ENCODE measurements at regions not wholly inside any gene's neighbourhood (a gene's known extent, or its start where the extent isn't known, plus 50 kb on each side); places are given as distances from the start of the nearest gene placed in this dataset.
A peak's percentile ranks its signal among the peaks of the same experiment; 100 is the strongest.

GRCh38 chr14:51145246-51145645, 50.3 kb upstream of the TRIM9 start (continued):
- no peak for TF ChIP-seq RNF219 (CRISPR knock-in tag; IDR thresholded peaks at IDR 0.05)
- TF ChIP-seq KLF16 (IDR thresholded peaks at IDR 0.05) = no peak

- Histone ChIP-seq H3K4me2 (ENCODE audit: insufficient read depth, low read length) (no peak overlapping the region), H3K9me1 (ENCODE audit: control insufficient read depth, insufficient read depth, low read length) (no peaks in the 10 kb centered on the region), H3K9ac (ENCODE audit: insufficient read depth in 1 of 2, low read depth in 2 of 2, low read length in 2 of 2) (no peak overlapping the region), H3K4me1 (replicated peaks in 1 of 2; ENCODE audit: control insufficient read depth in 2 of 2, insufficient read depth in 2 of 2, low read length in 2 of 2) (no peaks in the 10 kb centered on the region), H3K27me3 (ENCODE audit: control insufficient read depth in 2 of 2, insufficient read depth in 2 of 2, low read length in 2 of 2) (no peaks in the 10 kb centered on the region), H3K9me3 (replicated peaks; ENCODE audit: control insufficient read depth, insufficient read depth, low read depth, low read length) (no peaks in the 10 kb centered on the region), H3K79me2 (ENCODE audit: control insufficient read depth, insufficient read depth, low read length) (no peaks in the 10 kb centered on the region), H2AFZ (ENCODE audit: low read depth, low read length) (no peak overlapping the region), H4K20me1 (replicated peaks; ENCODE audit: control insufficient read depth, insufficient read depth, low read length) (no peaks in the 10 kb centered on the region), H3K36me3 (ENCODE audit: control insufficient read depth, insufficient read depth, low read length) (no peaks in the 10 kb centered on the region), H3K4me3 (no peak overlapping the region), H3K27ac (ENCODE audit: extremely low read depth, low read depth, low read length) (no peak overlapping the region)
- BruUV-seq (replicated peaks) = no TSS peak
- intact Hi-C loops (cut with micrococcal nuclease) = no loop called here
- POLR2A ChIA-PET = no interaction called here
- CTCF ChIA-PET (ENCODE audit: low intra/inter-chr PET ratio) = no interaction called here
- ATAC-seq (no peak), FAIRE-seq (no peak), DNase-seq (ENCODE audit: extremely low read depth in 1 of 4, low spot score in 3 of 4) (no peak)
- no peak for TF ChIP-seq EGR1 (conservative IDR thresholded peaks at IDR 0.05)
- peak; percentile 54 for TF ChIP-seq CEBPB (tag; IDR thresholded peaks at IDR 0.05)
- no peak for TF ChIP-seq E4F1 (CRISPR knock-in tag; IDR thresholded peaks at IDR 0.05; ENCODE audit: borderline replicate concordance)
- TF ChIP-seq CEBPG (CRISPR knock-in tag; IDR thresholded peaks at IDR 0.05) = no peak
- TF ChIP-seq CEBPG (tag; conservative IDR thresholded peaks at IDR 0.05 in 1 of 2, IDR thresholded peaks at IDR 0.05 in 1 of 2) = peak in 1 of 2 experiments; percentile 57; a peak in 1 of 4 replicates
- in situ Hi-C loops (cut with MboI) = no loop called here
- WGBS (ENCODE audit: insufficient coverage, low coverage, missing lambda C conversion rate) = 0% methylated on average over 1 of the region's 1 CpG
Observed at GRCh38 chr14:51147183-51147582, 52.3 kb upstream of the TRIM9 start.

Measured in K562 (cell line).